B cell (primary cell): ENCODE measurements at regions not wholly inside any gene's neighbourhood (a gene's known extent, or its start where the extent isn't known, plus 50 kb on each side); places are given as distances from the start of the nearest gene placed in this dataset.

Experiments
- ATAC-seq: fragments of 200-7000 bp; cut with Tn5 transposase; one replicate; pipeline ENCODE4 v1.10.0; 2021; ENCODE audit warnings: low read depth, mild to moderate bottlenecking, moderate number of reproducible peaks, moderate library complexity
- CTCF ChIA-PET: fragments of 350-600 bp; sonication (Branson Sonifier 250); formaldehyde crosslinking; loops from one replicate; lab custom pipeline; 2021; ENCODE audit warnings: antibody characterized with exemption, inconsistent platforms; lab: Charles Lee
- POLR2A ChIA-PET: fragments of 350-600 bp; sonication (Branson Sonifier 250); formaldehyde crosslinking; loops from one replicate; lab custom pipeline; 2021; ENCODE audit warnings: antibody characterized with exemption; lab: Charles Lee
- DNase-seq: peaks from one replicate; pipeline ENCODE4 v3.0.0; 2013
- H2AFZ ChIP-seq: 2 replicates; pipeline ENCODE4 v1.6.1; 2012; ENCODE audit warnings: mild to moderate bottlenecking, low read depth, low read length; ENCODE audit not compliant: insufficient read depth, poor library complexity, severe bottlenecking
- H3K27ac ChIP-seq, 2 donors: 1 replicate in 1 of 2; 2 replicates in 1 of 2; pipeline ENCODE4 v1.5.1; 2012 to 2013; ENCODE audit warnings: low read length in 2 of 2, mild to moderate bottlenecking in 2 of 2, moderate library complexity in 1 of 2
- H3K27me3 ChIP-seq, 4 experiments: fragments of 200-600 bp in 1 of 4; sonication (generic) in 1 of 4; replicated peaks in 1 of 4; 1 replicate in 2 of 4; 2 replicates in 2 of 4; pipeline versions ENCODE4 v1.6.1 to v1.7.0; 2013 to 2016; ENCODE audit warnings: low read length in 3 of 4, mild to moderate bottlenecking in 2 of 4, mixed read lengths in 1 of 4, moderate library complexity in 1 of 4; ENCODE audit not compliant: insufficient read depth in 4 of 4, control insufficient read depth in 3 of 4; ENCODE audit errors: control extremely low read depth in 1 of 4
- H3K36me3 ChIP-seq, 2 experiments: replicated peaks in 1 of 2; 1 replicate in 1 of 2; 2 replicates in 1 of 2; pipeline versions ENCODE4 v1.6.1 to v1.7.1; 2013; ENCODE audit warnings: low read length in 1 of 2; ENCODE audit not compliant: insufficient read depth in 2 of 2, control insufficient read depth in 1 of 2; ENCODE audit errors: control extremely low read depth in 1 of 2, extremely low read depth in 1 of 2
- H3K4me1 ChIP-seq, 2 donors: fragments of 200-600 bp in 1 of 2; sonication (generic) in 1 of 2; 1 replicate in 1 of 2; 2 replicates in 1 of 2; pipeline versions ENCODE4 v1.5.1 to v1.6.1; 2013 to 2017; ENCODE audit warnings: low read length in 2 of 2; ENCODE audit not compliant: control insufficient read depth in 2 of 2, insufficient read depth in 2 of 2
- H3K4me2 ChIP-seq: replicated peaks from 2 replicates; pipeline ENCODE3; 2012; ENCODE audit warnings: mild to moderate bottlenecking, low read depth, low read length; ENCODE audit not compliant: poor library complexity, severe bottlenecking
- H3K4me3 ChIP-seq, 5 experiments: fragments of 200-600 bp in 1 of 5; sonication (generic) in 1 of 5; 1 replicate in 3 of 5; 2 replicates in 2 of 5; pipeline versions ENCODE4 v1.5.1 to v1.7.0; 2011 to 2016; ENCODE audit warnings: low read length in 4 of 5, mild to moderate bottlenecking in 4 of 5, low read depth in 2 of 5, control low read depth in 1 of 5, moderate library complexity in 1 of 5; ENCODE audit not compliant: insufficient read depth in 1 of 5; ENCODE audit errors: control extremely low read depth in 1 of 5, extremely low read depth in 1 of 5
- H3K79me2 ChIP-seq: fragments of 200-600 bp; sonication (generic); one replicate; pipeline ENCODE4 v1.6.0; 2016; ENCODE audit warnings: low read length; ENCODE audit not compliant: control insufficient read depth, insufficient read depth
- H3K9ac ChIP-seq: fragments of 200-600 bp; sonication (generic); 2 replicates; pipeline ENCODE4 v1.6.1; 2017; ENCODE audit warnings: mild to moderate bottlenecking, low read length, moderate library complexity
- H3K9me3 ChIP-seq, 3 donors: one replicate each; pipeline versions ENCODE4 v1.6.1 to v1.7.1; 2013; ENCODE audit warnings: low read length in 2 of 3; ENCODE audit not compliant: control insufficient read depth in 2 of 3, insufficient read depth in 1 of 3; ENCODE audit errors: control extremely low read depth in 1 of 3
- H4K20me1 ChIP-seq: 2 replicates; pipeline ENCODE4 v1.6.0; 2012; ENCODE audit warnings: mild to moderate bottlenecking, low read length; ENCODE audit not compliant: insufficient read depth, control insufficient read depth, poor library complexity, severe bottlenecking
- H3K27ac Mint-ChIP-seq: one replicate; pipeline ENCODE4 v1.8.0; 2021; ENCODE audit warnings: mixed read lengths
- H3K27me3 Mint-ChIP-seq: one replicate; pipeline ENCODE4 v1.8.0; 2021; ENCODE audit warnings: mixed read lengths
- H3K4me1 Mint-ChIP-seq: one replicate; pipeline ENCODE4 v1.8.0; 2021; ENCODE audit warnings: mixed read lengths
- H3K4me3 Mint-ChIP-seq: one replicate; pipeline ENCODE4 v1.8.0; 2021; ENCODE audit warnings: mixed read lengths
- H3K9me3 Mint-ChIP-seq: one replicate; pipeline ENCODE4 v1.8.0; 2022; ENCODE audit warnings: mixed read lengths; ENCODE audit not compliant: insufficient read depth
- CTCF ChIP-seq: fragments of 200-600 bp; IDR thresholded peaks from one replicate; pipeline ENCODE4 v1.8.0; 2022; ENCODE audit warnings: antibody characterized with exemption, mild to moderate bottlenecking
- EZH2 ChIP-seq: IDR thresholded peaks from 2 replicates; pipeline ENCODE4 v1.6.1; 2012; ENCODE audit warnings: borderline replicate concordance, low read depth, mild to moderate bottlenecking, moderate library complexity, low read length; ENCODE audit not compliant: insufficient read depth, poor library complexity, severe bottlenecking
- WGBS: methylation state at CpG from one replicate; pipeline ENCODE4 v1.1.5; 2013; ENCODE audit warnings: missing lambda C conversion rate; ENCODE audit not compliant: insufficient coverage; 5-methylcytosine and 5-hydroxymethylcytosine counted together
- intact Hi-C: fragments of 100-400 bp; cut with micrococcal nuclease; formaldehyde crosslinking; loops from one replicate; pipeline ENCODE4 v1.10.0; 2022

- no peak for DNase-seq
- Mint-ChIP-seq H3K4me3 (no peak overlapping the region), H3K27me3 (no peaks in the 10 kb centered on the region)
Observed at GRCh38 chr13:68272652-68273051, 1042.5 kb upstream of the PCDH9 start.

GRCh38 chr13:68264692-68265091 is 1034.6 kb upstream of the PCDH9 start:
- ATAC-seq (no peak), DNase-seq (no peak)
- Mint-ChIP-seq H3K4me1 (no peaks in the 10 kb centered on the region), H3K4me3 (no peak overlapping the region), H3K9me3 (no peaks in the 10 kb centered on the region), H3K27me3 (no peaks in the 10 kb centered on the region), H3K27ac (no peak overlapping the region)
- Histone ChIP-seq H3K36me3 (no peaks in the 10 kb centered on the region), H3K9me3 (peaks cover 0 to 5% (median 0%) of the 10 kb centered on the region in 3 donors), H3K9ac (no peak overlapping the region), H4K20me1 (no peaks in the 10 kb centered on the region), H3K27me3 (no peaks in the 10 kb centered on the region), H3K4me1 (no peaks in the 10 kb centered on the region), H3K79me2 (no peaks in the 10 kb centered on the region), H3K4me2 (no peak overlapping the region), H3K27ac (no peak overlapping the region), H3K4me3 (no peak overlapping the region), H2AFZ (no peak overlapping the region)
- WGBS: no CpG with 5 or more reads among the region's 2 CpGs
- TF ChIP-seq EZH2 (no peak), CTCF (no peak)
- ChIA-PET CTCF (no interaction called here), POLR2A (no interaction called here)
- intact Hi-C loops: no loop called here

More at GRCh38 chr13:68272652-68273051, 1042.5 kb upstream of the PCDH9 start:
- H3K4me2 ChIP-seq: no peak overlapping the region
- no peak overlapping the region for H3K27ac ChIP-seq
- no peak overlapping the region for H3K4me3 ChIP-seq
- no peaks in the 10 kb centered on the region for H3K4me1 ChIP-seq
- no peaks in the 10 kb centered on the region for H3K4me1 Mint-ChIP-seq
- H3K27ac Mint-ChIP-seq: no peak overlapping the region
- H3K9me3 ChIP-seq: peaks cover 2 to 7% (median 6%) of the 10 kb centered on the region in 3 donors
- ATAC-seq: no peak
- WGBS: 94% methylated on average over 14 of the region's 14 CpGs
- ChIA-PET CTCF (no interaction called here), POLR2A (no interaction called here)
- no peak overlapping the region for H2AFZ ChIP-seq
- intact Hi-C loops: no loop called here
- H3K79me2 ChIP-seq: no peaks in the 10 kb centered on the region
- TF ChIP-seq CTCF: no peak
- no peak for TF ChIP-seq EZH2
- no peaks in the 10 kb centered on the region for H3K36me3 ChIP-seq
- H4K20me1 ChIP-seq: no peaks in the 10 kb centered on the region
- no peak overlapping the region for H3K9ac ChIP-seq
- no peaks in the 10 kb centered on the region for H3K27me3 ChIP-seq
- H3K9me3 Mint-ChIP-seq: peaks cover 13% of the 10 kb centered on the region
